Gastroesophageal sphincter (tissue), 4 donors: ENCODE measurements at regions not wholly inside any gene's neighbourhood (a gene's known extent, or its start where the extent isn't known, plus 50 kb on each side); places are given as distances from the start of the nearest gene placed in this dataset.

Experiments used
- ATAC-seq: fragments of 150-250 bp; one replicate; pipeline ENCODE4 v1.9.1; 2016; ENCODE audit warnings: mild to moderate bottlenecking, moderate library complexity
- H3K27ac ChIP-seq, 4 donors: fragments of 200-600 bp; sonication (generic) in 3 of 4; 1 replicate in 3 of 4; 2 replicates in 1 of 4; pipeline ENCODE4 v1.5.1; 2016 to 2019
- H3K27me3 ChIP-seq: fragments of 200-600 bp; sonication (generic); one replicate; pipeline ENCODE4 v1.5.1; 2019
- H3K36me3 ChIP-seq, 2 donors: fragments of 200-600 bp; sonication (generic); one replicate each; pipeline ENCODE4 v1.5.1; 2019; ENCODE audit warnings: control low read depth in 1 of 2
- H3K4me1 ChIP-seq, 3 donors: fragments of 200-600 bp; sonication (generic); 1 replicate in 2 of 3; 2 replicates in 1 of 3; pipeline ENCODE4 v1.5.1; 2016 to 2019; ENCODE audit warnings: control low read depth in 2 of 3
- H3K4me3 ChIP-seq, 2 donors: fragments of 200-600 bp; sonication (generic); one replicate each; pipeline ENCODE4 v1.5.1; 2019; ENCODE audit warnings: mild to moderate bottlenecking in 1 of 2, moderate library complexity in 1 of 2
- H3K9me3 ChIP-seq, 3 donors: fragments of 200-600 bp; sonication (generic); one replicate each; pipeline ENCODE4 v1.5.1; 2017 to 2019; ENCODE audit warnings: control low read depth in 2 of 3
- CTCF ChIP-seq, 4 experiments: fragments of 200-600 bp in 2 of 4; fragments of 450-650 bp in 2 of 4; sonication (generic) in 1 of 4; IDR thresholded peaks; one replicate each; pipeline ENCODE4 v1.5.1; 2017 to 2019; ENCODE audit warnings: antibody characterized with exemption in 4 of 4, mild to moderate bottlenecking in 2 of 4, moderate library complexity in 2 of 4
- EP300 ChIP-seq: sonication (generic); formaldehyde crosslinking; IDR thresholded peaks from one replicate; pipeline ENCODE4 v1.6.1; 2017; ENCODE audit warnings: antibody characterized with exemption, mild to moderate bottlenecking
- POLR2A ChIP-seq, 2 donors: fragments of 450-650 bp; IDR thresholded peaks; one replicate each; pipeline ENCODE4 v1.6.1; 2017; ENCODE audit warnings: antibody characterized with exemption in 2 of 2, mild to moderate bottlenecking in 2 of 2, moderate library complexity in 1 of 2
- POLR2AphosphoS5 ChIP-seq: sonication (generic); formaldehyde crosslinking; IDR thresholded peaks from one replicate; pipeline ENCODE4 v1.6.1; 2017; ENCODE audit warnings: antibody characterized with exemption
- WGBS, 2 donors: methylation state at CpG; one replicate each; pipeline ENCODE4 v1.1.5; 2018; ENCODE audit warnings: low coverage in 1 of 2; 5-methylcytosine and 5-hydroxymethylcytosine counted together

GRCh38 chr1:201663491-201664113 lies 124.7 kb downstream of the NAV1 start:
- H3K4me3 ChIP-seq, result no peak overlapping the region
- H3K36me3 ChIP-seq, result peaks cover 0 to 6% of the 10 kb centered on the region in 2 donors
- ATAC-seq, result no peak
- H3K27ac ChIP-seq, result no peak overlapping the region
- no peak for TF ChIP-seq CTCF (IDR thresholded peaks at IDR 0.05)
- no peak for TF ChIP-seq POLR2A (IDR thresholded peaks at IDR 0.05)
- TF ChIP-seq EP300, result no peak
- TF ChIP-seq POLR2AphosphoS5, result no peak
- WGBS, 2 donors, result 72 to 95% methylated on average over 2 to 3 of the region's 5 CpGs
- H3K27me3 ChIP-seq, result no peaks in the 10 kb centered on the region
- no peaks in the 10 kb centered on the region for H3K4me1 ChIP-seq
- no peaks in the 10 kb centered on the region for H3K9me3 ChIP-seq

- no peak for TF ChIP-seq POLR2AphosphoS5
- TF ChIP-seq EP300, result no peak
- TF ChIP-seq CTCF (IDR thresholded peaks at IDR 0.05), result no peak
- TF ChIP-seq POLR2A (IDR thresholded peaks at IDR 0.05), result no peak
- 94 to 100% methylated on average over 3 of the region's 8 CpGs for WGBS, 2 donors
- Histone ChIP-seq H3K27me3 (no peaks in the 10 kb centered on the region), H3K4me3 (no peak overlapping the region), H3K27ac (no peak overlapping the region), H3K4me1 (no peaks in the 10 kb centered on the region), H3K9me3 (no peaks in the 10 kb centered on the region), H3K36me3 (peaks cover 0 to 3% of the 10 kb centered on the region in 2 donors)
- ATAC-seq, result no peak
These were observed 126.1 kb downstream of the NAV1 start for GRCh38 chr1:201665036-201665435.

DNA sequence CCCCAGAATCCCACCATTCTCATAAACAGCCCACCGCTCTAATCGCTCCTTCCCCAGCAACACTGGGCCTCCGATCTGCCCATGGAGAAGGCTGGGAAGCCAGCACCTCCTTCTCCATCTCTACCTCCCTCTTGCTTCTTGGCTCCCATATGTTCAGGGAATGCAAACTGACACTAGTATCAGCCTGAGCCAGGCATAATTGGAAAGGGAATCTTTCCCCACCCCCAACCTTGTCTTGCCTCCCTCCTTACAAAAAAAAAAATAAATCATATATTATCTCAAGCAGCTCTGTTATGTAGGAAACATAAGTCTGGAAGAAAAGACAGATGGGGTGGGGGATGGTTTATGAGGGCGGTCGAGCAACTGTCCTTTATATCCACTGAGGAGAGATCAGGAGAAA lies 127.2 kb downstream of the NAV1 start:
- Histone ChIP-seq H3K27ac (no peak overlapping the region), H3K36me3 (no peaks in the 10 kb centered on the region), H3K27me3 (no peaks in the 10 kb centered on the region), H3K4me3 (no peak overlapping the region), H3K4me1 (no peaks in the 10 kb centered on the region), H3K9me3 (no peaks in the 10 kb centered on the region)
- ATAC-seq, result no peak
- TF ChIP-seq POLR2A (IDR thresholded peaks at IDR 0.05) (no peak), CTCF (IDR thresholded peaks at IDR 0.05) (no peak), POLR2AphosphoS5 (no peak), EP300 (no peak)
- WGBS, 2 donors, result 82 to 92% methylated on average over 4 of the region's 5 CpGs

GRCh38 chr1:201666645-201667044 lies 127.7 kb downstream of the NAV1 start:
- no peak overlapping the region for H3K4me3 ChIP-seq
- WGBS, 2 donors, result no CpG with 5 or more reads among the region's 5 CpGs
- no peak overlapping the region for H3K27ac ChIP-seq
- no peak for ATAC-seq
- TF ChIP-seq EP300 (no peak), CTCF (IDR thresholded peaks at IDR 0.05) (no peak), POLR2AphosphoS5 (no peak)
- H3K9me3 ChIP-seq, result no peaks in the 10 kb centered on the region
- no peaks in the 10 kb centered on the region for H3K27me3 ChIP-seq
- H3K36me3 ChIP-seq, result no peaks in the 10 kb centered on the region
- H3K4me1 ChIP-seq, result no peaks in the 10 kb centered on the region

DNA sequence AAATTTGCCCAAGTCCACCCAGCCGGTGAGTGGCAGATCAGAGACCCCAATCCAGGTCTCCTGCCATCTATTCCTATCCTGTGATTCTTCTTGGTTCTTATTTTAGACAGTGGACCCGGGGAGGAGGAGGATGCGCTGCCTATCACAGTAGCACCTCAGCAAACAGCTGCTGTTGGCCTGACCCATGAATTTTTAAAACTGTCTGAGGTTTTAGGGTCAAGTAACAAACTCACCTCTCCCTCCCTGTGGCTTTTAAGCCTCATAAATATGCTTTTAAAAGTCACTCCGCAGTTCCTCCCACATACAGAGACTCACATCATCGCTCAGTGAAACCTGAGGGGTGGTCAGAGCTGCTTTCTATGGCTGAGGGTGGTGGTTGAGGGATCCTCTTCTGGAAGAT lies 128.6 kb downstream of the NAV1 start:
- H3K27me3 ChIP-seq, result no peaks in the 10 kb centered on the region
- no peak overlapping the region for H3K4me3 ChIP-seq
- WGBS, 2 donors, result 78 to 100% methylated on average over 3 of the region's 5 CpGs
- TF ChIP-seq POLR2A (IDR thresholded peaks at IDR 0.05) (no peak), CTCF (IDR thresholded peaks at IDR 0.05) (no peak), EP300 (no peak), POLR2AphosphoS5 (no peak)
- no peak for ATAC-seq
- no peak overlapping the region for H3K27ac ChIP-seq
- H3K4me1 ChIP-seq, result no peaks in the 10 kb centered on the region
- H3K9me3 ChIP-seq, result no peaks in the 10 kb centered on the region
- no peaks in the 10 kb centered on the region for H3K36me3 ChIP-seq
